Liver (tissue), 8 donors: ENCODE measurements at regions not wholly inside any gene's neighbourhood (a gene's known extent, or its start where the extent isn't known, plus 50 kb on each side); places are given as distances from the start of the nearest gene placed in this dataset.

ENCODE experiments used
- DNase-seq: peaks from one replicate; pipeline ENCODE4 v3.0.0-alpha.2; 2017; ENCODE audit warnings: low spot score
- H3K27ac ChIP-seq, 2 donors: one replicate each; pipeline ENCODE4 v1.7.0; 2013; ENCODE audit warnings: inconsistent platforms in 2 of 2, low read length in 2 of 2, control low read depth in 1 of 2, low read depth in 1 of 2, mild to moderate bottlenecking in 1 of 2
- H3K27me3 ChIP-seq, 4 donors: one replicate each; pipeline versions ENCODE4 v1.6.1 to v1.7.0; 2013; ENCODE audit warnings: low read length in 3 of 4, inconsistent platforms in 1 of 4, mild to moderate bottlenecking in 1 of 4, moderate library complexity in 1 of 4; ENCODE audit not compliant: control insufficient read depth in 4 of 4, insufficient read depth in 4 of 4
- H3K36me3 ChIP-seq, 4 donors: one replicate each; pipeline versions ENCODE4 v1.6.1 to v1.7.0; 2013; ENCODE audit warnings: low read length in 3 of 4, mild to moderate bottlenecking in 3 of 4, low read depth in 1 of 4, moderate library complexity in 1 of 4; ENCODE audit not compliant: control insufficient read depth in 4 of 4, insufficient read depth in 3 of 4
- H3K4me1 ChIP-seq, 4 donors: one replicate each; pipeline versions ENCODE4 v1.6.1 to v1.7.0; 2013; ENCODE audit warnings: low read length in 3 of 4, mild to moderate bottlenecking in 3 of 4, moderate library complexity in 1 of 4; ENCODE audit not compliant: control insufficient read depth in 4 of 4, insufficient read depth in 4 of 4
- H3K4me3 ChIP-seq, 3 donors: one replicate each; pipeline versions ENCODE4 v1.6.1 to v1.7.0; 2013; ENCODE audit warnings: low read length in 3 of 3, control low read depth in 1 of 3, low read depth in 1 of 3, mild to moderate bottlenecking in 1 of 3
- H3K9ac ChIP-seq, 2 donors: one replicate each; pipeline ENCODE4 v1.7.0; 2013; ENCODE audit warnings: low read length in 2 of 2, mild to moderate bottlenecking in 2 of 2, moderate library complexity in 2 of 2, control low read depth in 1 of 2, low read depth in 1 of 2
- H3K9me3 ChIP-seq, 4 donors: one replicate each; pipeline versions ENCODE4 v1.6.1 to v1.7.0; 2013; ENCODE audit warnings: low read length in 3 of 4; ENCODE audit not compliant: control insufficient read depth in 4 of 4
- EGR1 ChIP-seq, 2 donors: IDR thresholded peaks; 2 replicates each; pipeline ENCODE4 v1.6.1; 2016 to 2018; ENCODE audit warnings: antibody characterized with exemption in 2 of 2, low read depth in 2 of 2
- FOXA1 ChIP-seq: IDR thresholded peaks from 2 replicates; pipeline ENCODE4 v1.6.1; 2016; ENCODE audit warnings: antibody characterized with exemption
- GABPA ChIP-seq, 2 donors: IDR thresholded peaks in 1 of 2; conservative IDR thresholded peaks in 1 of 2; 2 replicates each; pipeline ENCODE4 v1.6.1; 2016; ENCODE audit warnings: antibody characterized with exemption in 2 of 2, mild to moderate bottlenecking in 1 of 2, moderate library complexity in 1 of 2
- HNF4A ChIP-seq, 2 donors: conservative IDR thresholded peaks; 2 replicates each; pipeline ENCODE4 v1.6.1; 2016; ENCODE audit warnings: antibody characterized with exemption in 2 of 2, mild to moderate bottlenecking in 2 of 2
- HNF4G ChIP-seq: IDR thresholded peaks from 2 replicates; pipeline ENCODE4 v1.6.1; 2016; ENCODE audit warnings: antibody characterized with exemption
- RAD21 ChIP-seq, 2 donors: IDR thresholded peaks; 2 replicates each; pipeline ENCODE4 v1.6.1; 2016; ENCODE audit warnings: antibody characterized with exemption in 2 of 2, mild to moderate bottlenecking in 2 of 2
- RXRA ChIP-seq, 2 donors: IDR thresholded peaks; 2 replicates each; pipeline ENCODE4 v1.6.1; 2017 to 2018; ENCODE audit warnings: antibody characterized with exemption in 2 of 2, mild to moderate bottlenecking in 1 of 2
- SP1 ChIP-seq: IDR thresholded peaks from 2 replicates; pipeline ENCODE4 v1.6.1; 2018; ENCODE audit warnings: antibody characterized with exemption, mild to moderate bottlenecking
- TAF1 ChIP-seq: conservative IDR thresholded peaks from 2 replicates; pipeline ENCODE4 v1.6.1; 2016; ENCODE audit warnings: antibody characterized with exemption, mild to moderate bottlenecking
- WGBS: extraction: QIAGEN DNeasy Blood & Tissue Kit; methylation state at CpG from one replicate; pipeline ENCODE4 v1.1.7; 2013; 5-methylcytosine and 5-hydroxymethylcytosine counted together
- TF ChIP-seq, protein P1 (sequence below): fragments of 150-350 bp; IDR thresholded peaks from 2 replicates; pipeline ENCODE4 v1.5.1; 2017; ENCODE audit warnings: improper control_type of control experiment, low read depth, low read length; ENCODE audit not compliant: missing input control
- TF ChIP-seq, protein P2 (sequence below): IDR thresholded peaks from 2 replicates; pipeline ENCODE4 v1.6.1; 2016; ENCODE audit warnings: antibody characterized with exemption
- TF ChIP-seq, protein P3 (sequence below): IDR thresholded peaks from 2 replicates; pipeline ENCODE4 v1.6.1; 2016; ENCODE audit warnings: antibody characterized with exemption, mild to moderate bottlenecking
- donor health status: healthy.
- donor health status: healthy.
- donor health status: healthy.
- donor health status: healthy.
- donor health status: healthy.

DNA sequence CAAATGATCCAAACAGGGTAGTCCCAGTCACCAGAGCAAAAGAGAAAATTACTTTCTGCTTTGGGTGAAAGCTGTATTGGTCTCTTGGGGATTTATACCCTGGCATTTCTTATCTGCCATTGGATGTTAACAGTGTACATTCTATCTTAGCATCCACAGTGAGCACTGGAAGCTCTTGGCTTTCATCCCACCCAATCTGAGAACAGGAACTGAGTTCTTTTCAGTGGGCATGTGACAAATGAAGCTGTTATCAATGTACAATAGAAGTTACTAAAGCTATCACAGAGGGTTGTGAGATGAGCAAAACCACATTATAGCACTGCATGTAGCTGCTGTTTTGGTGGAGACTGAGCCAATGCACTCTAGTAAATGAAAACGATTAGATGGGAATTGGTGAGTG lies 300.7 kb downstream of the TUSC7 start:
- peaks cover 0 to 5% (median 0%) of the 10 kb centered on the region in 4 donors for H3K27me3 ChIP-seq
- H3K27ac ChIP-seq, result no peak overlapping the region
- no peaks in the 10 kb centered on the region for H3K36me3 ChIP-seq
- TF ChIP-seq SP1, result no peak
- no peak for TF ChIP-seq HNF4G
- no peaks in the 10 kb centered on the region for H3K4me1 ChIP-seq
- no peak for DNase-seq
- 56% methylated on average over 1 of the region's 1 CpG for WGBS
- H3K4me3 ChIP-seq, result no peak overlapping the region
- H3K9ac ChIP-seq, result no peak overlapping the region
- H3K9me3 ChIP-seq, result no peaks in the 10 kb centered on the region

DNA sequence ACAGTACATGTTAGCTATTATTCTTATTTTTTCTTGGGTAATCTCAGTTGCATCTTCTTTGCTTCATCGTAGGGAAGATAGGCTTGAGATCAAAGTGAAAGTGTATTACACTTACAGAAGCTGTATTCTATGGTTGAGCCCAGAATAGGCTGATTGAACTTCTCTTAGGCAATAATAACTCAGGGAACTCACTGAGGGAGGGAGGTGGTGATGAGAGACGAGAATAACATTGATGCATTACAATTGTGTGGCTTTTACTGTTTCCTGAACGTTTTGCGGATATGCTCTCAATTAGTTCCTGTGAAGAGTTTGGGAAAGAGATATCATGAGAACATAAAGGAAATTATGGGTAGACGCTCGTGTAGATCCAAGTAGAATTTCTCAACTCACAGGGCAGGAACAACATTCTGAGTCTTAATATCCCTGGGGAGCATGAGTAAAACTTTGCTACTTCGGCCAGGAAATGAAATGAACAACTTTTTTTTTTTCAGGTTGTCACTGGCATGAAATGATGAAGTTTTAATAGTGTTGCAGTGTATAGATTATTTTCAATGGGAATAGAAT lies 302.2 kb downstream of the TUSC7 start:
- DNase-seq, result no peak
- no peaks in the 10 kb centered on the region for H3K4me1 ChIP-seq
- H3K9ac ChIP-seq, result no peak overlapping the region
- no peaks in the 10 kb centered on the region for H3K36me3 ChIP-seq
- no peaks in the 10 kb centered on the region for H3K9me3 ChIP-seq
- TF ChIP-seq FOXA1 (no peak), HNF4A (conservative IDR thresholded peaks at IDR 0.05) (no peak)
- H3K4me3 ChIP-seq, result no peak overlapping the region
- no peak overlapping the region for H3K27ac ChIP-seq
- 50% methylated on average over 7 of the region's 7 CpGs for WGBS
- H3K27me3 ChIP-seq, result peaks cover 0 to 5% (median 1%) of the 10 kb centered on the region in 4 donors

DNA sequence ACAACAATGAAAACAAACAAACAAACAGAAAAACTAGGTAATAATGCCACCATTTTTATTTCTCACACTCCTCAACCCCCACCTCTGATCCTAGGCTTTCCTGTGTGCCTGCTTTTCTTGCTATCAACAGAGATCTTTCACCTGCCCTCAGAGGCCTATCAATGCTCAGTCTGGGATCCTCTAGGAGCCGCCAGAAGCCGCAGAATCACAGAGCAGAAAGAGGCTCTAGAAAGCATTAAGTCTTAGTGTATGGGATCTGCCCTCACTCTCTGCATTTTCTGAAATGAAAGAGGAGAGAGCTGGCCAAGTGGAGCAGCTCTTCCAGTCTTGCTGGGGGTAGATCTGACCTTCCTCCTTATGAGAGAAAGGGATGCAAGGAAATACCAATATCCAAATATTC lies 306.8 kb downstream of the TUSC7 start:
- DNase-seq, result no peak
- 52% methylated on average over 2 of the region's 2 CpGs for WGBS
- Histone ChIP-seq H3K36me3 (no peaks in the 10 kb centered on the region), H3K27ac (no peak overlapping the region), H3K4me1 (no peaks in the 10 kb centered on the region), H3K27me3 (peaks cover 0 to 11% (median 1%) of the 10 kb centered on the region in 4 donors), H3K9ac (no peak overlapping the region), H3K4me3 (no peak overlapping the region), H3K9me3 (no peaks in the 10 kb centered on the region)
- TF ChIP-seq RAD21 (IDR thresholded peaks at IDR 0.05), result no peak
- TF ChIP-seq, protein P1, sequence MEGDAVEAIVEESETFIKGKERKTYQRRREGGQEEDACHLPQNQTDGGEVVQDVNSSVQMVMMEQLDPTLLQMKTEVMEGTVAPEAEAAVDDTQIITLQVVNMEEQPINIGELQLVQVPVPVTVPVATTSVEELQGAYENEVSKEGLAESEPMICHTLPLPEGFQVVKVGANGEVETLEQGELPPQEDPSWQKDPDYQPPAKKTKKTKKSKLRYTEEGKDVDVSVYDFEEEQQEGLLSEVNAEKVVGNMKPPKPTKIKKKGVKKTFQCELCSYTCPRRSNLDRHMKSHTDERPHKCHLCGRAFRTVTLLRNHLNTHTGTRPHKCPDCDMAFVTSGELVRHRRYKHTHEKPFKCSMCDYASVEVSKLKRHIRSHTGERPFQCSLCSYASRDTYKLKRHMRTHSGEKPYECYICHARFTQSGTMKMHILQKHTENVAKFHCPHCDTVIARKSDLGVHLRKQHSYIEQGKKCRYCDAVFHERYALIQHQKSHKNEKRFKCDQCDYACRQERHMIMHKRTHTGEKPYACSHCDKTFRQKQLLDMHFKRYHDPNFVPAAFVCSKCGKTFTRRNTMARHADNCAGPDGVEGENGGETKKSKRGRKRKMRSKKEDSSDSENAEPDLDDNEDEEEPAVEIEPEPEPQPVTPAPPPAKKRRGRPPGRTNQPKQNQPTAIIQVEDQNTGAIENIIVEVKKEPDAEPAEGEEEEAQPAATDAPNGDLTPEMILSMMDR, result no peak

DNA sequence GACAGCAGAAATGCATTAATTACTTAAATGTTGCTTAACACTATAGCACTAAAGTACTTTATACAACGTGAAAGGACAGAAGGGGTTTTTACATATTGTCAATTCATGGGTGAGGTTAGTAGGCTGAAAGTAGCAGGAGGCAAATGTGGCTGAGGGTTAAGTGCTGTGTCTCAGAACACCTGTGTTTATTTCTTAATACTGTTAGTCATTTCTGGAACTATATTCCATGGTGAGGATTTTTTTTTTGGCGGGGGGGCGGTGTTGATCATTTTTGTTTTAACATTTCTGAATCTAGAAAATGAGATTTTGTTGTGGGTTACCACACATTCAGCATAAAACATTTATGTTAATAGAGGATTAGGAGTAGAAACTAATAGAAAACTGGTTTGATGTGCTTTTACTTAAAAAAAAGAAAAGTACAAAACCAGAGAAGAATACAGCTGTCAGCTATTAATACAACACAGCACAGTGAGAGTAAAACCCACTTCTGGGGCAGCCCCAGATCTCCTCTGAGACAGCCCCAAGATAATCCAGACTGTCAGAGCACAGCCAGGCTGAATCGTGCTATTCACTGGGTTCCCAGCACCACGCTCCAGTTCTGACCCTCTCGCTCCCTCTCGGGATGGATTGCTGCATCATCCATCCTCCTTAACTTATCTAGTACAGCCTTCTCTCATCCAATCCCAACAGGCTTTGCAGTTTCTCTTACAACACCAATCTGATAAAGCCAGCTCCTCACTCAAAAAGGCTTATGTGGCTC lies 307.7 kb downstream of the TUSC7 start:
- Histone ChIP-seq H3K27me3 (peaks cover 0 to 11% (median 1%) of the 10 kb centered on the region in 4 donors), H3K9ac (no peak overlapping the region), H3K4me3 (no peak overlapping the region), H3K4me1 (no peaks in the 10 kb centered on the region), H3K27ac (no peak overlapping the region), H3K36me3 (no peaks in the 10 kb centered on the region), H3K9me3 (no peaks in the 10 kb centered on the region)
- DNase-seq, result no peak
- 49% methylated on average over 7 of the region's 7 CpGs for WGBS
- TF ChIP-seq HNF4A (conservative IDR thresholded peaks at IDR 0.05) (no peak), RAD21 (IDR thresholded peaks at IDR 0.05) (no peak), RXRA (IDR thresholded peaks at IDR 0.05) (no peak), EGR1 (IDR thresholded peaks at IDR 0.05; ENCODE audit: low read depth in 2 of 2) (no peak), TAF1 (no peak), HNF4G (no peak), FOXA1 (no peak), SP1 (no peak), GABPA (IDR thresholded peaks at IDR 0.05 in 1 of 2, conservative IDR thresholded peaks at IDR 0.05 in 1 of 2) (no peak)
- TF ChIP-seq, protein P2, sequence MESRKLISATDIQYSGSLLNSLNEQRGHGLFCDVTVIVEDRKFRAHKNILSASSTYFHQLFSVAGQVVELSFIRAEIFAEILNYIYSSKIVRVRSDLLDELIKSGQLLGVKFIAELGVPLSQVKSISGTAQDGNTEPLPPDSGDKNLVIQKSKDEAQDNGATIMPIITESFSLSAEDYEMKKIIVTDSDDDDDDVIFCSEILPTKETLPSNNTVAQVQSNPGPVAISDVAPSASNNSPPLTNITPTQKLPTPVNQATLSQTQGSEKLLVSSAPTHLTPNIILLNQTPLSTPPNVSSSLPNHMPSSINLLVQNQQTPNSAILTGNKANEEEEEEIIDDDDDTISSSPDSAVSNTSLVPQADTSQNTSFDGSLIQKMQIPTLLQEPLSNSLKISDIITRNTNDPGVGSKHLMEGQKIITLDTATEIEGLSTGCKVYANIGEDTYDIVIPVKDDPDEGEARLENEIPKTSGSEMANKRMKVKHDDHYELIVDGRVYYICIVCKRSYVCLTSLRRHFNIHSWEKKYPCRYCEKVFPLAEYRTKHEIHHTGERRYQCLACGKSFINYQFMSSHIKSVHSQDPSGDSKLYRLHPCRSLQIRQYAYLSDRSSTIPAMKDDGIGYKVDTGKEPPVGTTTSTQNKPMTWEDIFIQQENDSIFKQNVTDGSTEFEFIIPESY, result no peak
- TF ChIP-seq, protein P3, sequence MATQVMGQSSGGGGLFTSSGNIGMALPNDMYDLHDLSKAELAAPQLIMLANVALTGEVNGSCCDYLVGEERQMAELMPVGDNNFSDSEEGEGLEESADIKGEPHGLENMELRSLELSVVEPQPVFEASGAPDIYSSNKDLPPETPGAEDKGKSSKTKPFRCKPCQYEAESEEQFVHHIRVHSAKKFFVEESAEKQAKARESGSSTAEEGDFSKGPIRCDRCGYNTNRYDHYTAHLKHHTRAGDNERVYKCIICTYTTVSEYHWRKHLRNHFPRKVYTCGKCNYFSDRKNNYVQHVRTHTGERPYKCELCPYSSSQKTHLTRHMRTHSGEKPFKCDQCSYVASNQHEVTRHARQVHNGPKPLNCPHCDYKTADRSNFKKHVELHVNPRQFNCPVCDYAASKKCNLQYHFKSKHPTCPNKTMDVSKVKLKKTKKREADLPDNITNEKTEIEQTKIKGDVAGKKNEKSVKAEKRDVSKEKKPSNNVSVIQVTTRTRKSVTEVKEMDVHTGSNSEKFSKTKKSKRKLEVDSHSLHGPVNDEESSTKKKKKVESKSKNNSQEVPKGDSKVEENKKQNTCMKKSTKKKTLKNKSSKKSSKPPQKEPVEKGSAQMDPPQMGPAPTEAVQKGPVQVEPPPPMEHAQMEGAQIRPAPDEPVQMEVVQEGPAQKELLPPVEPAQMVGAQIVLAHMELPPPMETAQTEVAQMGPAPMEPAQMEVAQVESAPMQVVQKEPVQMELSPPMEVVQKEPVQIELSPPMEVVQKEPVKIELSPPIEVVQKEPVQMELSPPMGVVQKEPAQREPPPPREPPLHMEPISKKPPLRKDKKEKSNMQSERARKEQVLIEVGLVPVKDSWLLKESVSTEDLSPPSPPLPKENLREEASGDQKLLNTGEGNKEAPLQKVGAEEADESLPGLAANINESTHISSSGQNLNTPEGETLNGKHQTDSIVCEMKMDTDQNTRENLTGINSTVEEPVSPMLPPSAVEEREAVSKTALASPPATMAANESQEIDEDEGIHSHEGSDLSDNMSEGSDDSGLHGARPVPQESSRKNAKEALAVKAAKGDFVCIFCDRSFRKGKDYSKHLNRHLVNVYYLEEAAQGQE, result no peak
